ENCODE measurements at regions not wholly inside any gene's neighbourhood (a gene's known extent, or its start where the extent isn't known, plus 50 kb on each side); places are given as distances from the start of the nearest gene placed in this dataset.

GRCh38 chr11:116184763-116185162 lies 588.0 kb downstream of the BUD13 start:
- TF ChIP-seq CTCF (conservative IDR thresholded peaks at IDR 0.05; ENCODE audit: control insufficient read depth, insufficient read depth, low read depth, low read length): no peak
- no peak for DNase-seq (ENCODE audit: low read depth)
- no peak overlapping the region for H3K4me3 ChIP-seq (ENCODE audit: control insufficient read depth, low read depth, low read length)

- no peak for DNase-seq (ENCODE audit: low read depth)
- no peak overlapping the region for H3K4me3 ChIP-seq (ENCODE audit: control insufficient read depth, low read depth, low read length)
- TF ChIP-seq CTCF (conservative IDR thresholded peaks at IDR 0.05; ENCODE audit: control insufficient read depth, insufficient read depth, low read depth, low read length): no peak
Measured at GRCh38 chr11:116182356-116182966, 590.3 kb downstream of the BUD13 start.

GRCh38 chr11:116180806-116181600 lies 591.8 kb downstream of the BUD13 start:
- no peak overlapping the region for H3K4me3 ChIP-seq (ENCODE audit: control insufficient read depth, low read depth, low read length)
- DNase-seq (ENCODE audit: low read depth): no peak
- no peak for TF ChIP-seq CTCF (conservative IDR thresholded peaks at IDR 0.05; ENCODE audit: control insufficient read depth, insufficient read depth, low read depth, low read length)

- TF ChIP-seq CTCF (conservative IDR thresholded peaks at IDR 0.05; ENCODE audit: control insufficient read depth, insufficient read depth, low read depth, low read length): no peak
- DNase-seq (ENCODE audit: low read depth): no peak
Measured at GRCh38 chr11:116179401-116179800, 593.4 kb downstream of the BUD13 start.

GRCh38 chr11:116177521-116178210 lies 595.1 kb downstream of the BUD13 start:
- no peak overlapping the region for H3K4me3 ChIP-seq (ENCODE audit: control insufficient read depth, low read depth, low read length)
- DNase-seq (ENCODE audit: low read depth): no peak

More at GRCh38 chr11:116179401-116179800, 593.4 kb downstream of the BUD13 start:
- H3K4me3 ChIP-seq (ENCODE audit: control insufficient read depth, low read depth, low read length): no peak overlapping the region

More at GRCh38 chr11:116177521-116178210, 595.1 kb downstream of the BUD13 start:
- no peak for TF ChIP-seq CTCF (conservative IDR thresholded peaks at IDR 0.05; ENCODE audit: control insufficient read depth, insufficient read depth, low read depth, low read length)

All from fibroblast of mammary gland (primary cell).